ENCODE measurements at regions not wholly inside any gene's neighbourhood (a gene's known extent, or its start where the extent isn't known, plus 50 kb on each side); places are given as distances from the start of the nearest gene placed in this dataset.

DNA sequence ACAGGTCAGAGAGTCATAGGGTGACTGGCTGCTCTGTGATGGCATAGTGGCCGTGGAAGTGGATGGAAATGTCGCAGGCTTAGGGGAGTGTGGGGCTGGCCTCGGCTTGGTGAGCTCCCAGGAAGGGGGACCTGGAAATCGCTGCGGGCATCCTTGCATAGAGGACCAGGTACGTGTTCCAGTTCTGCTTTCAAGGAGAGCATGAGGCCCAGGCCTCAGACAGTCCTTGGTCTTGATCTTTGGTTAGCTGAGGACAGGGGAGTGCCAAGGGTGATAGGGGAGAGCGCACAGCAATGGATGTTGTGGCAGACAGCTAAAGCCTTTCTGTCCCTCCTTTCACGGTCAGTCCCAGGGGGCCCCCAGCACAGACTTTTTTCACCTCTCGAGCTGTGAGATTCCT, 110.5 kb downstream of the SNRPN start:
- no peak for TF ChIP-seq POLR2A (IDR thresholded peaks at IDR 0.05; ENCODE audit: extremely low read depth, insufficient read length)
- TF ChIP-seq, protein P1, sequence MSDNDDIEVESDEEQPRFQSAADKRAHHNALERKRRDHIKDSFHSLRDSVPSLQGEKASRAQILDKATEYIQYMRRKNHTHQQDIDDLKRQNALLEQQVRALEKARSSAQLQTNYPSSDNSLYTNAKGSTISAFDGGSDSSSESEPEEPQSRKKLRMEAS (IDR thresholded peaks at IDR 0.05; ENCODE audit: low read depth, low read length), result no peak

Data from NB4 (cell line).